ENCODE measurements at regions not wholly inside any gene's neighbourhood (a gene's known extent, or its start where the extent isn't known, plus 50 kb on each side); places are given as distances from the start of the nearest gene placed in this dataset.

- 92 to 100% methylated on average over 1 of the region's 1 CpG for WGBS, 2 donors (ENCODE audit: low coverage in 1 of 2)
- no peak overlapping the region for H3K27ac ChIP-seq
Measured at GRCh38 chr12:84551373-84551772, 361.2 kb downstream of the SLC6A15 start.

GRCh38 chr12:84550518-84550917 is 362.1 kb downstream of the SLC6A15 start:
- in situ Hi-C loops (cut with MboI; ENCODE audit: low pct_ligation_motif_present in 1 of 4, low pct_unique_long_range_greater_than_20kb in 1 of 4, low sequenced_read_pairs in 3 of 4) (no loop called here), intact Hi-C loops (cut with DNase I; ENCODE audit: low total_unique reads) (no loop called here)
- Histone ChIP-seq H3K27ac (no peak overlapping the region), H3K4me1 (no peaks in the 10 kb centered on the region), H3K27me3 (no peaks in the 10 kb centered on the region), H3K4me3 (no peak overlapping the region), H3K9me3 (no peaks in the 10 kb centered on the region), H3K36me3 (no peaks in the 10 kb centered on the region)
- no peak for DNase-seq
- WGBS, 2 donors (ENCODE audit: low coverage in 1 of 2): 90 to 94% methylated on average over 1 of the region's 1 CpG
- no peak for TF ChIP-seq EP300 (IDR thresholded peaks at IDR 0.05; ENCODE audit: low read depth)
- no peak for TF ChIP-seq POLR2A (IDR thresholded peaks at IDR 0.05)
- no peak for TF ChIP-seq CTCF (IDR thresholded peaks at IDR 0.05)
- TF ChIP-seq POLR2AphosphoS5 (IDR thresholded peaks at IDR 0.05): no peak

More at GRCh38 chr12:84551373-84551772, 361.2 kb downstream of the SLC6A15 start:
- in situ Hi-C loops (cut with MboI; ENCODE audit: low pct_ligation_motif_present in 1 of 4, low pct_unique_long_range_greater_than_20kb in 1 of 4, low sequenced_read_pairs in 3 of 4) (no loop called here), intact Hi-C loops (cut with DNase I; ENCODE audit: low total_unique reads) (no loop called here)
- H3K36me3 ChIP-seq: no peaks in the 10 kb centered on the region
- H3K9me3 ChIP-seq: no peaks in the 10 kb centered on the region
- no peaks in the 10 kb centered on the region for H3K4me1 ChIP-seq
- DNase-seq: no peak
- TF ChIP-seq POLR2A (IDR thresholded peaks at IDR 0.05) (no peak), CTCF (IDR thresholded peaks at IDR 0.05) (no peak), POLR2AphosphoS5 (IDR thresholded peaks at IDR 0.05) (no peak), EP300 (IDR thresholded peaks at IDR 0.05; ENCODE audit: low read depth) (no peak)
- H3K27me3 ChIP-seq: no peaks in the 10 kb centered on the region
- H3K4me3 ChIP-seq: no peak overlapping the region

- H3K9me3 ChIP-seq: no peaks in the 10 kb centered on the region
- H3K27me3 ChIP-seq: no peaks in the 10 kb centered on the region
- no peak overlapping the region for H3K27ac ChIP-seq
- in situ Hi-C loops (cut with MboI; ENCODE audit: low pct_ligation_motif_present in 1 of 4, low pct_unique_long_range_greater_than_20kb in 1 of 4, low sequenced_read_pairs in 3 of 4) (no loop called here), intact Hi-C loops (cut with DNase I; ENCODE audit: low total_unique reads) (no loop called here)
- H3K4me1 ChIP-seq: no peaks in the 10 kb centered on the region
- H3K4me3 ChIP-seq: no peak overlapping the region
- H3K36me3 ChIP-seq: no peaks in the 10 kb centered on the region
- TF ChIP-seq CTCF (IDR thresholded peaks at IDR 0.05): no peak
- no peak for TF ChIP-seq POLR2AphosphoS5 (IDR thresholded peaks at IDR 0.05)
- TF ChIP-seq EP300 (IDR thresholded peaks at IDR 0.05; ENCODE audit: low read depth): no peak
- no peak for TF ChIP-seq POLR2A (IDR thresholded peaks at IDR 0.05)
- no peak for DNase-seq
Measured at GRCh38 chr12:84542289-84542688, 370.3 kb downstream of the SLC6A15 start.

GRCh38 chr12:84537666-84538065 is 374.9 kb downstream of the SLC6A15 start:
- 77 to 100% methylated on average over 1 of the region's 1 CpG for WGBS, 2 donors (ENCODE audit: low coverage in 1 of 2)
- Histone ChIP-seq H3K9me3 (no peaks in the 10 kb centered on the region), H3K36me3 (no peaks in the 10 kb centered on the region), H3K27me3 (no peaks in the 10 kb centered on the region), H3K27ac (no peak overlapping the region), H3K4me1 (no peaks in the 10 kb centered on the region), H3K4me3 (no peak overlapping the region)
- DNase-seq: no peak
- in situ Hi-C loops (cut with MboI; ENCODE audit: low pct_ligation_motif_present in 1 of 4, low pct_unique_long_range_greater_than_20kb in 1 of 4, low sequenced_read_pairs in 3 of 4) (no loop called here), intact Hi-C loops (cut with DNase I; ENCODE audit: low total_unique reads) (no loop called here)
- no peak for TF ChIP-seq CTCF (IDR thresholded peaks at IDR 0.05)
- TF ChIP-seq EP300 (IDR thresholded peaks at IDR 0.05; ENCODE audit: low read depth): no peak
- no peak for TF ChIP-seq POLR2A (IDR thresholded peaks at IDR 0.05)
- TF ChIP-seq POLR2AphosphoS5 (IDR thresholded peaks at IDR 0.05): no peak
